CD14-positive monocyte (primary cell): ENCODE measurements at regions not wholly inside any gene's neighbourhood (a gene's known extent, or its start where the extent isn't known, plus 50 kb on each side); places are given as distances from the start of the nearest gene placed in this dataset.

ENCODE experiments used
- DNase-seq, 3 donors: peaks; one replicate each; pipeline ENCODE4 v3.0.0-alpha.2; 2011 to 2022
- H2AFZ ChIP-seq: 2 replicates; pipeline ENCODE4 v1.6.0; 2012; ENCODE audit warnings: mild to moderate bottlenecking, low read depth, low read length, inconsistent platforms; ENCODE audit not compliant: insufficient read depth, poor library complexity, severe bottlenecking
- H3K27ac ChIP-seq, 2 donors: 1 replicate in 1 of 2; 2 replicates in 1 of 2; pipeline ENCODE4 v1.5.1; 2012 to 2013; ENCODE audit warnings: low read length in 2 of 2, control low read depth in 1 of 2, inconsistent platforms in 1 of 2, low read depth in 1 of 2, mild to moderate bottlenecking in 1 of 2
- H3K27me3 ChIP-seq, 2 donors: one replicate each; pipeline versions ENCODE4 v1.6.0 to v1.6.1; 2011 to 2013; ENCODE audit warnings: low read length in 2 of 2; ENCODE audit not compliant: control insufficient read depth in 2 of 2, insufficient read depth in 2 of 2
- H3K36me3 ChIP-seq, 2 donors: replicated peaks in 1 of 2; 1 replicate in 1 of 2; 2 replicates in 1 of 2; pipeline versions ENCODE4 v1.5.1 to v1.6.1; 2012 to 2013; ENCODE audit warnings: low read length in 2 of 2, control low read depth in 1 of 2, inconsistent platforms in 1 of 2, mild to moderate bottlenecking in 1 of 2; ENCODE audit not compliant: insufficient read depth in 2 of 2, control insufficient read depth in 1 of 2
- H3K4me1 ChIP-seq, 2 donors: 1 replicate in 1 of 2; 2 replicates in 1 of 2; pipeline versions ENCODE4 v1.5.1 to v1.6.1; 2012 to 2013; ENCODE audit warnings: low read length in 2 of 2, control low read depth in 1 of 2, inconsistent platforms in 1 of 2, mild to moderate bottlenecking in 1 of 2, moderate library complexity in 1 of 2; ENCODE audit not compliant: insufficient read depth in 2 of 2, control insufficient read depth in 1 of 2
- H3K4me2 ChIP-seq: replicated peaks from 2 replicates; pipeline ENCODE3; 2012; ENCODE audit warnings: low read length, moderate library complexity, mild to moderate bottlenecking; ENCODE audit not compliant: poor library complexity, severe bottlenecking; ENCODE audit errors: extremely low read depth
- H3K4me3 ChIP-seq, 3 experiments: fragments of 200-600 bp in 1 of 3; sonication (generic) in 1 of 3; replicated peaks in 1 of 3; 1 replicate in 2 of 3; 2 replicates in 1 of 3; pipeline ENCODE4 v1.5.1; 2011 to 2013; ENCODE audit warnings: low read length in 3 of 3, mild to moderate bottlenecking in 3 of 3, control low read depth in 2 of 3, low read depth in 2 of 3, inconsistent platforms in 1 of 3, moderate library complexity in 1 of 3
- H3K79me2 ChIP-seq: 2 replicates; pipeline ENCODE4 v1.6.0; 2012; ENCODE audit warnings: mild to moderate bottlenecking, control low read depth, inconsistent platforms, low read length, moderate library complexity; ENCODE audit not compliant: insufficient read depth
- H3K9ac ChIP-seq: 2 replicates; pipeline ENCODE4 v1.6.0; 2017; ENCODE audit warnings: low read length, mild to moderate bottlenecking; ENCODE audit not compliant: insufficient read depth, poor library complexity, severe bottlenecking
- H3K9me3 ChIP-seq, 2 donors: replicated peaks in 1 of 2; 1 replicate in 1 of 2; 2 replicates in 1 of 2; pipeline versions ENCODE4 v1.5.1 to v1.6.1; 2012 to 2013; ENCODE audit warnings: low read length in 2 of 2, control low read depth in 1 of 2; ENCODE audit not compliant: control insufficient read depth in 1 of 2, insufficient read depth in 1 of 2
- H4K20me1 ChIP-seq: 2 replicates; pipeline ENCODE4 v1.6.0; 2012; ENCODE audit warnings: mild to moderate bottlenecking, low read length, control low read depth, moderate library complexity; ENCODE audit not compliant: insufficient read depth
- H3K27ac Mint-ChIP-seq, 7 donors: one replicate each; pipeline ENCODE4 v1.8.0; 2020; ENCODE audit warnings: mild to moderate bottlenecking in 7 of 7, mixed read lengths in 7 of 7, moderate library complexity in 6 of 7, inconsistent platforms in 2 of 7
- H3K27me3 Mint-ChIP-seq, 3 donors: one replicate each; pipeline ENCODE4 v1.8.0; 2021 to 2022; ENCODE audit warnings: low read depth in 3 of 3, mild to moderate bottlenecking in 3 of 3, mixed read lengths in 3 of 3, moderate library complexity in 3 of 3, inconsistent platforms in 1 of 3
- H3K36me3 Mint-ChIP-seq, 2 donors: one replicate each; pipeline ENCODE4 v1.8.0; 2020; ENCODE audit warnings: mixed read lengths in 2 of 2, inconsistent platforms in 1 of 2, mild to moderate bottlenecking in 1 of 2
- H3K4me1 Mint-ChIP-seq: one replicate; pipeline ENCODE4 v1.8.0; 2020; ENCODE audit warnings: mild to moderate bottlenecking, mixed read lengths
- H3K4me3 Mint-ChIP-seq, 2 donors: one replicate each; pipeline ENCODE4 v1.8.0; 2020; ENCODE audit warnings: mild to moderate bottlenecking in 2 of 2, mixed read lengths in 2 of 2, moderate library complexity in 1 of 2
- H3K9me3 Mint-ChIP-seq, 7 donors: one replicate each; pipeline ENCODE4 v1.8.0; 2020 to 2022; ENCODE audit warnings: mixed read lengths in 7 of 7, mild to moderate bottlenecking in 6 of 7, moderate library complexity in 6 of 7, inconsistent platforms in 2 of 7
- WGBS: methylation state at CpG from one replicate; pipeline ENCODE4 v1.1.5; 2013; ENCODE audit warnings: missing lambda C conversion rate; ENCODE audit not compliant: insufficient coverage; 5-methylcytosine and 5-hydroxymethylcytosine counted together
- intact Hi-C, 2 donors: fragments of 100-400 bp; cut with micrococcal nuclease; formaldehyde crosslinking; loops; one replicate each; pipeline versions ENCODE4 v1.15.0 to v1.15.1; 2023
- TF ChIP-seq, protein P1 (sequence below): fragments of 200-600 bp; IDR thresholded peaks from one replicate; pipeline ENCODE4 v1.8.0; 2022; ENCODE audit warnings: antibody characterized with exemption, mild to moderate bottlenecking

DNA sequence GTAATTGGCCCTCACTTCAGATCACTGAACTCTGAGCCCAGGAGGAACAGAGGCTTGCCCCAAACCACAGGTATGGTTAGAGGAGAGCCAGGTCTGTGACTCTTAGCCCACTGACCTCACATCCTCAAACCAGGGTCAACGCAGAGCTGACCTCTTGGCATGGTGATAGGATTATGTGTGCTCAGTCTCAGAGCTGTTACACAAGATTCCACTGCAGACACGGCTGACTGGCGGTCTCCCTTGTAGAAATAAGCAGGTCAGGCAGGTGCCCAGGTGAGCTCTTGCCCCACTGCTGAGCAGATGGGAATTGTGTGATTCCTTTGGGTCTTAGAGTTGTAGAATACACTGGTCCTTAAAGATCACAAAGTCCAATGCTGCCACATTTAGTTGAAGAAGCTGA, 66.0 kb upstream of the PITX1 start:
- H4K20me1 ChIP-seq = no peaks in the 10 kb centered on the region
- Mint-ChIP-seq H3K4me1 (peaks cover 6% of the 10 kb centered on the region), H3K9me3 (peaks cover 0 to 3% (median 0%) of the 10 kb centered on the region in 7 donors), H3K27ac (no peak overlapping the region), H3K36me3 (no peaks in the 10 kb centered on the region), H3K4me3 (no peak overlapping the region), H3K27me3 (peaks cover 7 to 15% (median 15%) of the 10 kb centered on the region in 3 donors)
- no peak overlapping the region for H3K4me2 ChIP-seq
- H2AFZ ChIP-seq = no peak overlapping the region
- H3K9me3 ChIP-seq = no peaks in the 10 kb centered on the region
- no peak overlapping the region for H3K27ac ChIP-seq
- DNase-seq = no peak
- no peak overlapping the region for H3K4me3 ChIP-seq
- H3K9ac ChIP-seq = no peak overlapping the region
- WGBS = 100% methylated on average over 2 of the region's 3 CpGs
- no peaks in the 10 kb centered on the region for H3K79me2 ChIP-seq
- H3K27me3 ChIP-seq = peaks cover 0 to 2% of the 10 kb centered on the region in 2 donors
- peaks cover 3 to 4% of the 10 kb centered on the region in 2 donors for H3K4me1 ChIP-seq
- intact Hi-C loops = no loop called here
- no peaks in the 10 kb centered on the region for H3K36me3 ChIP-seq
- TF ChIP-seq, protein P1, sequence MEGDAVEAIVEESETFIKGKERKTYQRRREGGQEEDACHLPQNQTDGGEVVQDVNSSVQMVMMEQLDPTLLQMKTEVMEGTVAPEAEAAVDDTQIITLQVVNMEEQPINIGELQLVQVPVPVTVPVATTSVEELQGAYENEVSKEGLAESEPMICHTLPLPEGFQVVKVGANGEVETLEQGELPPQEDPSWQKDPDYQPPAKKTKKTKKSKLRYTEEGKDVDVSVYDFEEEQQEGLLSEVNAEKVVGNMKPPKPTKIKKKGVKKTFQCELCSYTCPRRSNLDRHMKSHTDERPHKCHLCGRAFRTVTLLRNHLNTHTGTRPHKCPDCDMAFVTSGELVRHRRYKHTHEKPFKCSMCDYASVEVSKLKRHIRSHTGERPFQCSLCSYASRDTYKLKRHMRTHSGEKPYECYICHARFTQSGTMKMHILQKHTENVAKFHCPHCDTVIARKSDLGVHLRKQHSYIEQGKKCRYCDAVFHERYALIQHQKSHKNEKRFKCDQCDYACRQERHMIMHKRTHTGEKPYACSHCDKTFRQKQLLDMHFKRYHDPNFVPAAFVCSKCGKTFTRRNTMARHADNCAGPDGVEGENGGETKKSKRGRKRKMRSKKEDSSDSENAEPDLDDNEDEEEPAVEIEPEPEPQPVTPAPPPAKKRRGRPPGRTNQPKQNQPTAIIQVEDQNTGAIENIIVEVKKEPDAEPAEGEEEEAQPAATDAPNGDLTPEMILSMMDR = no peak

DNA sequence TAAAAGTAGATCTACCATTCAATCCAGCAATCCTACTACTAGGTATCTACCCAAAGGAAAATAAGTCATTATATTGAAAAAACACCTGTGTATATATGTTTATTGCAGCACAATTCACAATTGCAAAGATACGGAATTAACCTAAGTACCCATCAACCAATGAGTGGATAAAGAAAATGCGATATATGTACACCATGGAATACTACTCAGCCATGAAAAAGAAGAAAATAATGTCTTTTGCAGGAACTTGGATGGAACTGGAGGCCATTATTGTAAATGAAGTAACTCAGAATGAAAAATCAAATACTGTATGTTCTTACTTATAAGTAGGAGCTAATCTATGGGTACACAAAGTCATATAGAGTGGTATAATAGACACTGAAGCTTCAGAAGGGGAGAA, 63.4 kb upstream of the PITX1 start:
- Histone ChIP-seq H3K9ac (no peak overlapping the region), H3K9me3 (no peaks in the 10 kb centered on the region), H4K20me1 (no peaks in the 10 kb centered on the region), H3K27ac (no peak overlapping the region), H3K27me3 (peaks cover 0 to 5% of the 10 kb centered on the region in 2 donors), H3K79me2 (no peaks in the 10 kb centered on the region), H3K4me3 (no peak overlapping the region), H3K4me2 (no peak overlapping the region), H3K4me1 (no peaks in the 10 kb centered on the region), H2AFZ (no peak overlapping the region), H3K36me3 (no peaks in the 10 kb centered on the region)
- H3K4me3 Mint-ChIP-seq = no peak overlapping the region
- no peak overlapping the region for H3K27ac Mint-ChIP-seq
- no peaks in the 10 kb centered on the region for H3K4me1 Mint-ChIP-seq
- no peaks in the 10 kb centered on the region for H3K36me3 Mint-ChIP-seq
- H3K27me3 Mint-ChIP-seq = peaks cover 12 to 19% (median 17%) of the 10 kb centered on the region in 3 donors
- H3K9me3 Mint-ChIP-seq = peaks cover 0 to 3% (median 0%) of the 10 kb centered on the region in 7 donors
- TF ChIP-seq, protein P1 = no peak
- no CpG with 5 or more reads among the region's 2 CpGs for WGBS
- intact Hi-C loops = no loop called here
- no peak for DNase-seq
